K562 (cell line): ENCODE measurements at regions not wholly inside any gene's neighbourhood (a gene's known extent, or its start where the extent isn't known, plus 50 kb on each side); places are given as distances from the start of the nearest gene placed in this dataset.

ENCODE experiments used
- ATAC-seq: fragments of 200-7000 bp; cut with Tn5 transposase; 3 replicates; pipeline ENCODE4 v1.9.1; 2020; ENCODE audit warnings: moderate library complexity
- BruUV-seq: library from RNA; stranded (reverse); fragments of 400-500 nt; replicated peaks from 2 replicates; lab custom pipeline; 2021; lab: Mats Ljungman, UMichigan
- CTCF ChIA-PET: fragments of 300-600 bp; formaldehyde crosslinking; extraction: SDS; loops from one replicate; lab custom pipeline; 2021; ENCODE audit warnings: low intra/inter-chr PET ratio; lab: Yijun Ruan, JAX
- POLR2A ChIA-PET: fragments of 300-600, 350-650 bp; sonication (Branson Sonifier 250); formaldehyde crosslinking; extraction: SDS; loops from one replicate; lab custom pipeline; 2021; ENCODE audit warnings: antibody characterized with exemption, inconsistent platforms; lab: Yijun Ruan, JAX
- DNase-seq, 4 experiments: peaks; one replicate each; pipeline versions ENCODE4 v3.0.0 to v3.0.0-alpha.2; 2011 to 2018; ENCODE audit warnings: low spot score in 3 of 4, mixed read lengths in 3 of 4; ENCODE audit errors: extremely low read depth in 1 of 4
- FAIRE-seq: peaks from 2 replicates; lab custom pipeline; 2011; peaks lifted over from hg19 to GRCh38; lab: Jason Lieb, UNC
- H2AFZ ChIP-seq: 2 replicates; pipeline ENCODE4 v1.6.0; 2011; ENCODE audit warnings: low read depth, low read length, control low read depth, inconsistent platforms
- H3K27ac ChIP-seq: fragments of 200-600 bp; 3 replicates; pipeline ENCODE4 v1.8.0; 2011; ENCODE audit warnings: low read depth, mild to moderate bottlenecking, control low read depth, inconsistent platforms, low read length, moderate library complexity, mixed read lengths; ENCODE audit errors: extremely low read depth
- H3K27me3 ChIP-seq, 2 experiments: fragments of 300-600 bp in 1 of 2; 2 replicates in 1 of 2; 3 replicates in 1 of 2; pipeline versions ENCODE4 v1.6.0 to v1.8.0; 2011; ENCODE audit warnings: inconsistent platforms in 2 of 2, low read length in 2 of 2, mild to moderate bottlenecking in 1 of 2, mixed read lengths in 1 of 2, moderate library complexity in 1 of 2; ENCODE audit not compliant: control insufficient read depth in 2 of 2, insufficient read depth in 2 of 2
- H3K36me3 ChIP-seq: fragments of 300-600 bp; 3 replicates; pipeline ENCODE4 v1.8.0; 2011; ENCODE audit warnings: mild to moderate bottlenecking, low read length, inconsistent platforms; ENCODE audit not compliant: control insufficient read depth, insufficient read depth
- H3K4me1 ChIP-seq, 2 experiments: fragments of 200-600 bp in 1 of 2; replicated peaks in 1 of 2; 2 replicates in 1 of 2; 3 replicates in 1 of 2; pipeline versions ENCODE4 v1.5.1 to v1.8.0; 2011; ENCODE audit warnings: inconsistent platforms in 2 of 2, low read length in 2 of 2, mild to moderate bottlenecking in 1 of 2, mixed read lengths in 1 of 2, moderate library complexity in 1 of 2; ENCODE audit not compliant: control insufficient read depth in 2 of 2, insufficient read depth in 2 of 2
- H3K4me2 ChIP-seq: 2 replicates; pipeline ENCODE4 v1.6.1; 2011; ENCODE audit warnings: low read length, control low read depth, inconsistent platforms, mixed read lengths; ENCODE audit not compliant: insufficient read depth
- H3K4me3 ChIP-seq: fragments of 200-600 bp; sonication (generic), shearing (Covaris generic); 2 replicates; pipeline ENCODE4 v1.5.1; 2016; ENCODE audit warnings: control low read depth, inconsistent platforms
- H3K79me2 ChIP-seq: fragments of 200-600 bp; 3 replicates; pipeline ENCODE4 v1.8.0; 2011; ENCODE audit warnings: low read length, inconsistent platforms; ENCODE audit not compliant: control insufficient read depth, insufficient read depth
- H3K9ac ChIP-seq, 2 experiments: 2 replicates each; pipeline versions ENCODE4 v1.6.0 to v1.6.1; 2011; ENCODE audit warnings: low read depth in 2 of 2, low read length in 2 of 2, control low read depth in 1 of 2, inconsistent platforms in 1 of 2, mild to moderate bottlenecking in 1 of 2, mixed read lengths in 1 of 2; ENCODE audit not compliant: insufficient read depth in 1 of 2
- H3K9me1 ChIP-seq: one replicate; pipeline ENCODE4 v1.6.0; 2011; ENCODE audit warnings: inconsistent platforms, mild to moderate bottlenecking, low read length, moderate library complexity; ENCODE audit not compliant: control insufficient read depth, insufficient read depth
- H3K9me3 ChIP-seq: replicated peaks from 2 replicates; pipeline ENCODE4 v1.5.1; 2011; ENCODE audit warnings: low read depth, low read length, inconsistent platforms; ENCODE audit not compliant: control insufficient read depth, insufficient read depth
- H4K20me1 ChIP-seq: replicated peaks from 2 replicates; pipeline ENCODE4 v1.6.1; 2011; ENCODE audit warnings: low read length, inconsistent platforms, mixed read lengths; ENCODE audit not compliant: control insufficient read depth, insufficient read depth
- GATAD2A ChIP-seq: fragments of 450-650 bp; IDR thresholded peaks from 2 replicates; pipeline ENCODE4 v1.6.1; 2017
- KDM2B ChIP-seq: fragments of 250-450 bp; sonication (Bioruptor Pico); IDR thresholded peaks from 2 replicates; pipeline ENCODE4 v1.8.0; 2021; ENCODE audit warnings: mild to moderate bottlenecking, moderate library complexity
- MBD1 ChIP-seq: fragments of 250-450 bp; sonication (Bioruptor Pico); IDR thresholded peaks from 2 replicates; pipeline ENCODE4 v1.8.0; 2022; ENCODE audit warnings: inconsistent platforms
- NCOA4 ChIP-seq: fragments of 450-650 bp; IDR thresholded peaks from 2 replicates; pipeline ENCODE4 v1.6.1; 2018; ENCODE audit warnings: mild to moderate bottlenecking; ENCODE audit not compliant: partially characterized antibody
- TEAD4 ChIP-seq, 2 experiments: sonication (generic) in 1 of 2; formaldehyde crosslinking in 1 of 2; IDR thresholded peaks; 2 replicates each; pipeline versions ENCODE4 v1.6.1 to v1.8.0; 2012 to 2022; ENCODE audit warnings: borderline replicate concordance in 1 of 2, inconsistent platforms in 1 of 2, low read length in 1 of 2, mild to moderate bottlenecking in 1 of 2, missing genetic modification reagents in 1 of 2
- ZBTB1 ChIP-seq: sonication (generic); formaldehyde crosslinking; IDR thresholded peaks from 2 replicates; pipeline ENCODE4 v1.8.1; 2023; ENCODE audit warnings: missing genetic modification reagents, low read depth, mild to moderate bottlenecking, borderline replicate concordance
- ZNF23 ChIP-seq: fragments of 250-450 bp; sonication (Bioruptor Pico); IDR thresholded peaks from 2 replicates; pipeline ENCODE4 v1.4.0; 2020; ENCODE audit warnings: mild to moderate bottlenecking
- ZNF830 ChIP-seq: fragments of 250-450 bp; sonication (Bioruptor Pico); IDR thresholded peaks from 2 replicates; pipeline ENCODE4 v1.5.0; 2021; ENCODE audit warnings: mild to moderate bottlenecking
- WGBS: fragments of 100-300 bp; shearing (Covaris generic); methylation state at CpG from one replicate; pipeline ENCODE4 v1.1.6; 2016; ENCODE audit warnings: low coverage, mixed read lengths; ENCODE audit not compliant: insufficient coverage; ENCODE audit errors: missing lambda C conversion rate; 5-methylcytosine and 5-hydroxymethylcytosine counted together
- in situ Hi-C: fragments of 300-500 bp; cut with MboI; formaldehyde crosslinking; loops from 4 replicates; pipeline ENCODE4 v1.15.0; 2018; ENCODE audit warnings: inconsistent platforms, mixed read lengths
- intact Hi-C: fragments of 100-400 bp; cut with micrococcal nuclease; formaldehyde crosslinking; loops from 2 replicates; pipeline ENCODE4 v1.14.2; 2022

GRCh38 chr20:52837378-52837777, 134.8 kb upstream of the TSHZ2 start (continued):
- no peak for TF ChIP-seq MBD1 (CRISPR knock-in tag)
- TF ChIP-seq TEAD4 (IDR thresholded peaks at IDR 0.05; ENCODE audit: low read length): no peak
- TF ChIP-seq TEAD4 (CRISPR knock-in tag; IDR thresholded peaks at IDR 0.05; ENCODE audit: borderline replicate concordance): no peak

- BruUV-seq: no TSS peak
- TF ChIP-seq ZNF23 (CRISPR knock-in tag) (no peak), ZBTB1 (no peak), KDM2B (CRISPR knock-in tag) (no peak), NCOA4 (no peak), GATAD2A (no peak), ZNF830 (CRISPR knock-in tag) (no peak)
- Histone ChIP-seq H3K9me1 (no peaks in the 10 kb centered on the region), H3K9me3 (no peaks in the 10 kb centered on the region), H3K4me1 (no peaks in the 10 kb centered on the region), H3K79me2 (no peaks in the 10 kb centered on the region), H2AFZ (no peak overlapping the region), H3K36me3 (no peaks in the 10 kb centered on the region), H3K9ac (no peak overlapping the region), H4K20me1 (no peaks in the 10 kb centered on the region), H3K27ac (no peak overlapping the region), H3K4me2 (no peak overlapping the region), H3K27me3 (no peaks in the 10 kb centered on the region), H3K4me3 (no peak overlapping the region)
- POLR2A ChIA-PET: no interaction called here
- intact Hi-C loops (no loop called here), in situ Hi-C loops (no loop called here)
- ATAC-seq (no peak), DNase-seq (no peak), FAIRE-seq (no peak)
- WGBS: 0% methylated on average over 2 of the region's 2 CpGs
- CTCF ChIA-PET: no interaction called here
Measured at GRCh38 chr20:52833901-52834300, 138.3 kb upstream of the TSHZ2 start.
